Ectodermal cell (in vitro differentiated cells): ENCODE measurements at regions not wholly inside any gene's neighbourhood (a gene's known extent, or its start where the extent isn't known, plus 50 kb on each side); places are given as distances from the start of the nearest gene placed in this dataset.
"Not testable (repeated sequence)": the region's sequence is repeated elsewhere in the genome, so short reads cannot be mapped to it uniquely, and the experiment has no call there.

Experiments used
- H3K27ac ChIP-seq: 2 replicates; pipeline ENCODE4 v1.7.0; 2013; ENCODE audit warnings: mild to moderate bottlenecking, low read depth, low read length; ENCODE audit not compliant: insufficient read depth, poor library complexity, severe bottlenecking
- H3K27me3 ChIP-seq: 2 replicates; pipeline ENCODE4 v1.7.0; 2013; ENCODE audit warnings: mild to moderate bottlenecking, low read length; ENCODE audit not compliant: insufficient read depth, control insufficient read depth, poor library complexity, severe bottlenecking
- H3K36me3 ChIP-seq: one replicate; pipeline ENCODE4 v1.7.0; 2013; ENCODE audit warnings: low read length; ENCODE audit not compliant: control insufficient read depth, insufficient read depth
- H3K4me1 ChIP-seq: one replicate; pipeline ENCODE4 v1.7.0; 2013; ENCODE audit warnings: low read length; ENCODE audit not compliant: control insufficient read depth, insufficient read depth
- H3K4me3 ChIP-seq: 2 replicates; pipeline ENCODE4 v1.7.0; 2013; ENCODE audit warnings: low read depth, low read length, control low read depth; ENCODE audit not compliant: insufficient read depth
- H3K9me3 ChIP-seq: 2 replicates; pipeline ENCODE4 v1.7.0; 2013; ENCODE audit warnings: mild to moderate bottlenecking, low read length, moderate library complexity; ENCODE audit not compliant: control insufficient read depth
- WGBS, 2 experiments: methylation state at CpG; one replicate each; pipeline ENCODE4 v1.1.7; 2013; ENCODE audit warnings: missing lambda C conversion rate in 2 of 2; 5-methylcytosine and 5-hydroxymethylcytosine counted together

DNA sequence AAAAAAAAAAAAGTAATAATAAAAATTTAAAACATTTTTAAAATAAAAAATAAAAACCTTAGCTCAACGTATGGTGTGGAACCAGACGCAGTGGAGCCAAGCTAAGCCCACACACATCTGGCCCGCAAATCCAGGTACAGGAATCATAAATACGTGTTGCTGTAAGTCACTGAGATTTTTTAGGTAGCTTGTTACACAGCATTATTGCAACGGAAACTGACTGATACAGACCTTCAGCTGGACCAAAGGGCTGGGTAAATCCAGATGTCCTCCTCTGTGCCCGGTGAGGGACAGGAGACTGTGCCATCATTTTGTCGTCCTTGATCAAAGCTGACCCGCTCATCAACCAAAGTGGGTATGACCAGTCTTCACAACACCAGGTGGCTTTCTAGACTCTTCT lies 104.9 kb downstream of the TMEM130 start:
- H3K9me3 ChIP-seq, result no peaks in the 10 kb centered on the region
- no peaks in the 10 kb centered on the region for H3K36me3 ChIP-seq
- no peaks in the 10 kb centered on the region for H3K27me3 ChIP-seq
- WGBS, 2 experiments, result 82 to 88% methylated on average over 8 of the region's 8 CpGs
- no peaks in the 10 kb centered on the region for H3K4me1 ChIP-seq
- H3K4me3 ChIP-seq, result no peak overlapping the region
- no peak overlapping the region for H3K27ac ChIP-seq

DNA sequence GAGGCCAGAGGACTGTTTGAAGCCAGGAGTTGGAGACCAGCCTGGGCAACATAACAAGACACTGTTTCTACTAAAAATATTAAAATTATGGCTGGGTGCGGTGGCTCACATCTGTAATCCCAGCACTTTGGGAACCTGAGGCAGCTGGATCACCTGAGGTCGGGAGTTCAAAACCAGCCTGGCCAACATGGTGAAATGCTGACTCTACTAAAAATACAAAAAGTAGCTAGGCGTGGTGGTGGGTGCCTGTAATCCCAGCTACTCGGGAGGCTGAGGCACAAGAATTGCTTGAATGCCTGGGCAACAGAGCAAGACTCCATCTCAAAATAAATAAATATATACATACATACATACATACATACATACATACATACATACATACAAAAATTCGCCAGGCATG lies 99.7 kb downstream of the TMEM130 start:
- 92 to 93% methylated on average over 5 of the region's 5 CpGs for WGBS, 2 experiments
- not testable (repeated sequence) for H3K27ac ChIP-seq, H3K36me3 ChIP-seq, H3K9me3 ChIP-seq, H3K27me3 ChIP-seq, H3K4me3 ChIP-seq, H3K4me1 ChIP-seq

DNA sequence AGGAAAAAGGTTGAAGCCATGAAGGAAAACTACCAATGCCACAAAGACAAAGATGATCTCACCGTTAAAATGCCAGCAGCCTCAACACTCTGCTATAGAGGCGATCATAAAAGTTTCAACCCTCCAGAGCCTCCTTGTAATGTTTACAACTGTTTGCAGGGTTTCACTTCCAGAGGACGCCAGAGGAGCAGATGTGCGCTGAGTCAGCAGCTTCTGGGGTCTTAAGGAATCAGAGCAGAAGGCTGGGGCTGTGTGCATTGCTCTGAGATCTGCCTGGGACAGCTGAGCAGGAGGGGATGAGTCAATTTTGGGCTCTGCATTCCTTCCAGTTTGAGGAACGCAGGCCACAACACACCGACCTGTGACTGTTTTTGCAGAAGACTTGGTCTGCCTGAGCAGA lies 98.3 kb downstream of the TMEM130 start:
- peak overlapping the region; percentile 56 for H3K27ac ChIP-seq
- H3K4me3 ChIP-seq, result no peak overlapping the region
- H3K9me3 ChIP-seq, result no peaks in the 10 kb centered on the region
- H3K27me3 ChIP-seq, result peaks cover 5% of the 10 kb centered on the region
- no peaks in the 10 kb centered on the region for H3K36me3 ChIP-seq
- 22 to 24% methylated on average over 6 of the region's 6 CpGs for WGBS, 2 experiments
- peaks cover 9% of the 10 kb centered on the region for H3K4me1 ChIP-seq

DNA sequence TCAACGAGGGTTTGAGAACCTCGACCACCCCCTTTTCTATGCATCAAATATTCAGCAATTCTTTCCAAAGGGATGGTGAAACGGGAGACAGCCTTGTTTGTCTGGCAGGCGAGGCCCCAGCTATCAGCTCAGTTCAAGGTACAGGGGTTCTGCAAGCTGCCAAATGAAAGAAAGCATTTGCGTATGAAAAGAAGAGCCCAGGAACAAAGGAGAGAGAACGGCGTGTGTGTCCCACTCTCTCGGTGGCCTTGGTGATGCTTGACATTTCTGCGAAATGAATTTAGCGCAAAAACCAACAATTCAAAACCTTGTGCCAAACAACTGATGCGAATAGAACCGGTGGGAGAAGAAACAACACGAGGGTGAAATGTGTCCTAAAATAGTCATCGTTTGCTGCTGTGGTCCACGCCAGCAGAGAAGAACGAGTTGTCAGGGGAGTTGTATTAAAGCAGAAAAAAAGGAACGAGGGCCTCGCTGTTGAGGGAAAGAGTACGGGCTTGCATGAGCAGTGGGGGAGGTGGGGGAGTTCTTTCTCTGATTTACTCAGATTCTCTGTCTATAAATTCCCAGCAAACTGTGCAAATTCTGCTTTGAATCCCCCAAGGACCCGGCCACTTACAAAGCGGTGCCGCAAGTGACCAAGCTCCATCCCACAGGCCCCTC lies 97.7 kb downstream of the TMEM130 start:
- Histone ChIP-seq H3K27me3 (peaks cover 5% of the 10 kb centered on the region), H3K9me3 (no peaks in the 10 kb centered on the region), H3K27ac (peak overlapping the region; percentile 56), H3K4me3 (no peak overlapping the region), H3K36me3 (no peaks in the 10 kb centered on the region), H3K4me1 (peaks cover 9% of the 10 kb centered on the region)
- WGBS, 2 experiments, result 17% methylated on average over 22 of the region's 22 CpGs

DNA sequence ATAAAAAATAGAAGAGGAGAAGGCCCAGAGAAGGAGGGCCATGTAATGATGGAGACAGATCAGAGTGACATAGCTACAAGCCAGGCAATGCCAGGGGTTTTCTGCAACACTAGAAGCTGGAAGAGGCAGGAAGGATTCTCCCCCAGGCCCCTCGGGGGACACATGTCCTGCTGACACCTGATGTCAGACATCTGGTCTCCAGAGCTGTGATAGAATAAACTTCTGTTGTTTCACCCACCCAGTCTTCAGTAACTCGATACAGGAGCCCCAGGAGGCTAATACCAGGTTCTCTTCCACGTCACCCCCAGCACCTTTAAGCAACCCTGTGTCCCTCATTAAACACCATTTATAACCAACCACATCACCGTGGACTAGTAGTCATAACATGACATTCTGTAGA lies 94.9 kb downstream of the TMEM130 start:
- WGBS, 2 experiments, result 62 to 71% methylated on average over 3 to 4 of the region's 4 CpGs

DNA sequence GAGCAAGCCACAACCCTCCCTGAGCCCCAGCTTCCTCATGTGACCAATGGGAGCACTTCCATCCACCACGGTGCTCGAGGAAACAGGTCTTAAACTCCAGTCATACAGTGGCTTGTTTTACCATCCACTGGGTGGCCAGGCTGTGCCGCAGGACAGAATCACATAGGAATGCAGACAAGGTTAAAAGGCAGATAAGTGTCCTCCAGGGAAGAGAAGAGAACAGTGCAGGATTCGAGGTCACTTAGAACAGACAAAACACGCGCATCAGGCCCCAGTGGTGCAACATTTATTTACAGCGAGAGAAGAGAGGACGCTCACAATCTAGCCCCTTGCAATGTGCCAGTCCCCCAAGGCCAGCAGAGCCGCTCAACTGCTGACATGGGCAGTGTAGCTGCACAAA lies 92.8 kb downstream of the TMEM130 start:
- Histone ChIP-seq H3K36me3 (no peaks in the 10 kb centered on the region), H3K27ac (no peak overlapping the region), H3K27me3 (peaks cover 5% of the 10 kb centered on the region), H3K4me1 (peaks cover under 1% of the 10 kb centered on the region), H3K4me3 (no peak overlapping the region), H3K9me3 (no peaks in the 10 kb centered on the region)
- WGBS, 2 experiments, result 89 to 91% methylated on average over 9 of the region's 9 CpGs

More for the DNA sequence above, 94.9 kb downstream of the TMEM130 start:
- Histone ChIP-seq H3K36me3 (no peaks in the 10 kb centered on the region), H3K27ac (no peak overlapping the region), H3K4me1 (peaks cover 9% of the 10 kb centered on the region), H3K27me3 (peaks cover 5% of the 10 kb centered on the region), H3K4me3 (no peak overlapping the region), H3K9me3 (no peaks in the 10 kb centered on the region)

DNA sequence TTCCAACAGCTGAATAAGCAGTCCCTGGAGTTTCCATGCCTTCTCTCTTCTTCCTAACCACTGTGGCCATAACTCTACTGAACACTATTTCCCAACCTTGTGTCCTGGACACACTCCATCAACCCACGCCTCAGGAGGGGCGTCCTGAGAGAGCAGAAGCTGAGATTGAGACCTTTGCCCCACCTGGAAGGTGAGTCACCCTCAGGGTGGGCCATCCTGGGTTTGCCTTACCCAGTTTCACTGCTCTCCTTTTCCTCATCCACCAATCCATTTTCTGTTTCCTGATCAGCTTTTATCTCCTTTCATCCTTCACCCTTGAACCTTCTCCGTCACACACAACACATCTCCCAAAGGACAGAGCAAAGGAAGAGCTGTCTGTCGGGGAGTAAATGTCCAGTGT lies 91.4 kb downstream of the TMEM130 start:
- H3K27me3 ChIP-seq, result no peaks in the 10 kb centered on the region
- H3K9me3 ChIP-seq, result no peaks in the 10 kb centered on the region
- H3K27ac ChIP-seq, result no peak overlapping the region
- no peak overlapping the region for H3K4me3 ChIP-seq
- no peaks in the 10 kb centered on the region for H3K36me3 ChIP-seq
- no peaks in the 10 kb centered on the region for H3K4me1 ChIP-seq
- 94 to 97% methylated on average over 4 of the region's 4 CpGs for WGBS, 2 experiments

DNA sequence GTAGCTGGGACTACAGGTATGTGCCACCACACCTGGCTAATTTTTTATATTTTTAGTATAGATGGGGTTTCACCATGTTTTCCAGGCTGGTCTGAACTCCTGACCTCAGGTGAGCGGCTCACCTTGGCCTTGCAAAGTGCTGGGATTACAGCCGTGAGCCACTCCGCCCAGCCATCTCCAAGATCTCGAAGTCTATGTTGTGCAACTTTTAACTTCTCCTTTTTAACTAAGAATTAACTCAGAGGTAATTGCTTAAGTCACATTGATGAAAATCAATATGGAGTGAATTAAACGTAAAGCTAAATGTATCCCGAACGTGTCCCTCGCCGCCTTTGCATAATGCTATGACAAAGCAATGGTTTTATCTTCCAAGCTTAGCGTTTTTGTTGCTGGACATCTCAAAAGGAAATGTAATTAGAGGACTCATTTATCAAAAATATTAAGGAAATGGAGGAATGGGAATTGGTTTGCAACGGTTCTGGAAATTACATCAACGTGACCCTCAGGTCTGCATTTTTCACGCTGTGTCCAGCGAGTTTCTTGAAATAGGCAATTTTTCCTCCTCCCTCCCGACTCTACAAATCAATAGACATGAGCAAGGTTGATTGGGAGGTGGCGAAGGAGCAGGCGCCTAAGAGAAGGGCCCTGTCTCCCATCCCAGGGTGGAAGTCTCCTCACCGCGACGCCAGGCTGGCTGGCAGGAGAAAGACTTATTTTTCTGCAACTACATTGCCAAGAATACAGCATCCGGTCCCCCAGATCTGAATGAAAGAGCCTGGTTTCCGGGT lies 89.8 kb downstream of the TMEM130 start:
- H3K4me1 ChIP-seq, result no peaks in the 10 kb centered on the region
- no peaks in the 10 kb centered on the region for H3K36me3 ChIP-seq
- no peaks in the 10 kb centered on the region for H3K9me3 ChIP-seq
- WGBS, 2 experiments, result 93 to 95% methylated on average over 22 of the region's 22 CpGs
- no peak overlapping the region for H3K27ac ChIP-seq
- no peaks in the 10 kb centered on the region for H3K27me3 ChIP-seq
- no peak overlapping the region for H3K4me3 ChIP-seq

DNA sequence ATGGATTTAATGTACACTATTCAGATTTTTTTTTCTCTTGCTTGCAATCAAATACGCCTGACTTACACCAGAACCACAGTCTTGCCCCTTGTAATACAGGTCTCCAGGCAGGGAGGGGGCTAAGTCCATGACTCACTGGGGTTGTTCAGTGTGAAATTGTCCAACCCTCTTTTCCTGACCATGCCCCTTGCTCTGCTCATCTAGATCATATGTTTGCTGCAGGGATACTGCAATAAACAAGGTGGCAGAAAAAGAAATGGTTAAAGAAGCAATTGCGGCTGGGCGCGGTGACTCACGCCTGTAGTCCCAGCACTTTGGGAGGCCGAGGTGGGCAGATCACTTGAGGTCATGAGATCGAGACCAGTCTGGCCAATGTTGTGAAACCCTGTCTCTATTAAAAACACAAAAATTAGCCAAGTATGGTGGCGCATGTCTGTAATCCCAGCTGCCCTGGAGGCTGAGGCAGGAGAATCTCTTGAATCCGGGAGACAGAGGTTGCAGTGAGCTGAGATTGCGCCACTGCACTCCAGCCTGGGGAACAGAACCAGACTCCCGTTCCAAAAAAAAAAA lies 85.5 kb downstream of the TMEM130 start:
- Histone ChIP-seq H3K27ac (no peak overlapping the region), H3K9me3 (no peaks in the 10 kb centered on the region), H3K4me1 (no peaks in the 10 kb centered on the region), H3K4me3 (no peak overlapping the region), H3K36me3 (no peaks in the 10 kb centered on the region), H3K27me3 (no peaks in the 10 kb centered on the region)
- WGBS, 2 experiments, result 92 to 95% methylated on average over 11 of the region's 11 CpGs

DNA sequence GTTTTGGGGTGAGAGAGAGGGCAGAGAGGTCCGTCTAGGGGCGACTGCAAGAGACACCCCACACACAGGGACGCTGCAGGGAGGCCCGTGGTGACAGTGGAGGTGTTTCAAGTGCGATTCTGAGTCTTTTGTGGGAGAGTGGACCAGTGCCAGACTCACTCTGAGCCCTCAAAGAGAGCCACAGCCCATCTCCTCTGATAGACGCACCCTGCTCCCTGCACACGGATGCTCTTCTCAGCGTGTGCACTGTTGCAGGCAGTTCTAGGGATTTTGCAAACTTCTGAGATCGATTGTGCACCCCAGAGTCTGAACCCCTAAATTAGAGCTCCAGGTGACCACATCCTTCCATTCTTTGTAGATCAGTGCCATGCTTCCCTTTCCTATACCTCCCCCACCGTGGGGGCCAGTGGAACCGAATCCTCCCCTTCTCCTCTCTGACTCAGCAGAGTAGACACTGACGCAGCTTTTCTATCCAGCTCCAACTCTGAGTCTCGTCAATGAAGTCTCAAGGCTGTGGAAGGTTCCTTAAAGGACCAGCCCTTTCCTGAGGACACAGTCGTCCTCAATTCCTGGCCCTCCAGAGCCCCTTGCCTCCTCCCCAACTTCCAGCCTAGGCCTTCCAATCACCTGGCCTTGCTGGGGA lies 83.8 kb downstream of the TMEM130 start:
- no peak overlapping the region for H3K27ac ChIP-seq
- H3K4me3 ChIP-seq, result no peak overlapping the region
- no peaks in the 10 kb centered on the region for H3K4me1 ChIP-seq
- H3K36me3 ChIP-seq, result no peaks in the 10 kb centered on the region
- no peaks in the 10 kb centered on the region for H3K9me3 ChIP-seq
- WGBS, 2 experiments, result 92 to 93% methylated on average over 14 of the region's 14 CpGs
- H3K27me3 ChIP-seq, result no peaks in the 10 kb centered on the region
